Liver (tissue), 7 donors: ENCODE measurements at regions not wholly inside any gene's neighbourhood (a gene's known extent, or its start where the extent isn't known, plus 50 kb on each side); places are given as distances from the start of the nearest gene placed in this dataset.

ENCODE experiments used
- DNase-seq: peaks from one replicate; pipeline ENCODE4 v3.0.0-alpha.2; 2017; ENCODE audit warnings: low spot score
- H3K27ac ChIP-seq, 2 donors: one replicate each; pipeline ENCODE4 v1.7.0; 2013; ENCODE audit warnings: inconsistent platforms in 2 of 2, low read length in 2 of 2, control low read depth in 1 of 2, low read depth in 1 of 2, mild to moderate bottlenecking in 1 of 2
- H3K27me3 ChIP-seq, 4 donors: one replicate each; pipeline versions ENCODE4 v1.6.1 to v1.7.0; 2013; ENCODE audit warnings: low read length in 3 of 4, inconsistent platforms in 1 of 4, mild to moderate bottlenecking in 1 of 4, moderate library complexity in 1 of 4; ENCODE audit not compliant: control insufficient read depth in 4 of 4, insufficient read depth in 4 of 4
- H3K36me3 ChIP-seq, 4 donors: one replicate each; pipeline versions ENCODE4 v1.6.1 to v1.7.0; 2013; ENCODE audit warnings: low read length in 3 of 4, mild to moderate bottlenecking in 3 of 4, low read depth in 1 of 4, moderate library complexity in 1 of 4; ENCODE audit not compliant: control insufficient read depth in 4 of 4, insufficient read depth in 3 of 4
- H3K4me1 ChIP-seq, 4 donors: one replicate each; pipeline versions ENCODE4 v1.6.1 to v1.7.0; 2013; ENCODE audit warnings: low read length in 3 of 4, mild to moderate bottlenecking in 3 of 4, moderate library complexity in 1 of 4; ENCODE audit not compliant: control insufficient read depth in 4 of 4, insufficient read depth in 4 of 4
- H3K4me3 ChIP-seq, 3 donors: one replicate each; pipeline versions ENCODE4 v1.6.1 to v1.7.0; 2013; ENCODE audit warnings: low read length in 3 of 3, control low read depth in 1 of 3, low read depth in 1 of 3, mild to moderate bottlenecking in 1 of 3
- H3K9ac ChIP-seq, 2 donors: one replicate each; pipeline ENCODE4 v1.7.0; 2013; ENCODE audit warnings: low read length in 2 of 2, mild to moderate bottlenecking in 2 of 2, moderate library complexity in 2 of 2, control low read depth in 1 of 2, low read depth in 1 of 2
- H3K9me3 ChIP-seq, 4 donors: one replicate each; pipeline versions ENCODE4 v1.6.1 to v1.7.0; 2013; ENCODE audit warnings: low read length in 3 of 4; ENCODE audit not compliant: control insufficient read depth in 4 of 4
- FOXA2 ChIP-seq: IDR thresholded peaks from 2 replicates; pipeline ENCODE4 v1.6.1; 2016; ENCODE audit warnings: antibody characterized with exemption
- HNF4A ChIP-seq, 2 donors: conservative IDR thresholded peaks; 2 replicates each; pipeline ENCODE4 v1.6.1; 2016; ENCODE audit warnings: antibody characterized with exemption in 2 of 2, mild to moderate bottlenecking in 2 of 2
- HNF4G ChIP-seq: IDR thresholded peaks from 2 replicates; pipeline ENCODE4 v1.6.1; 2016; ENCODE audit warnings: antibody characterized with exemption
- JUND ChIP-seq, 2 donors: IDR thresholded peaks; 2 replicates each; pipeline ENCODE4 v1.6.1; 2016; ENCODE audit warnings: antibody characterized with exemption in 2 of 2
- RXRA ChIP-seq, 2 donors: IDR thresholded peaks; 2 replicates each; pipeline ENCODE4 v1.6.1; 2017 to 2018; ENCODE audit warnings: antibody characterized with exemption in 2 of 2, mild to moderate bottlenecking in 1 of 2
- SP1 ChIP-seq: IDR thresholded peaks from 2 replicates; pipeline ENCODE4 v1.6.1; 2018; ENCODE audit warnings: antibody characterized with exemption, mild to moderate bottlenecking
- TAF1 ChIP-seq: conservative IDR thresholded peaks from 2 replicates; pipeline ENCODE4 v1.6.1; 2016; ENCODE audit warnings: antibody characterized with exemption, mild to moderate bottlenecking
- YY1 ChIP-seq: IDR thresholded peaks from 2 replicates; pipeline ENCODE4 v1.6.1; 2016; ENCODE audit warnings: antibody characterized with exemption, mild to moderate bottlenecking
- WGBS: extraction: QIAGEN DNeasy Blood & Tissue Kit; methylation state at CpG from one replicate; pipeline ENCODE4 v1.1.7; 2013; 5-methylcytosine and 5-hydroxymethylcytosine counted together
- TF ChIP-seq, protein P1 (sequence below): IDR thresholded peaks from 2 replicates; pipeline ENCODE4 v1.6.1; 2016; ENCODE audit warnings: antibody characterized with exemption
- TF ChIP-seq, protein P2 (sequence below): IDR thresholded peaks from 2 replicates; pipeline ENCODE4 v1.6.1; 2016; ENCODE audit warnings: antibody characterized with exemption
- TF ChIP-seq, protein P3 (sequence below): IDR thresholded peaks from 2 replicates; pipeline ENCODE4 v1.6.1; 2016; ENCODE audit warnings: antibody characterized with exemption
- TF ChIP-seq, protein P4 (sequence below): IDR thresholded peaks from 2 replicates; pipeline ENCODE4 v1.6.1; 2016; ENCODE audit warnings: antibody characterized with exemption, mild to moderate bottlenecking
- donor health status: healthy.
- donor health status: healthy.
- donor health status: healthy.
- donor health status: healthy.

DNA sequence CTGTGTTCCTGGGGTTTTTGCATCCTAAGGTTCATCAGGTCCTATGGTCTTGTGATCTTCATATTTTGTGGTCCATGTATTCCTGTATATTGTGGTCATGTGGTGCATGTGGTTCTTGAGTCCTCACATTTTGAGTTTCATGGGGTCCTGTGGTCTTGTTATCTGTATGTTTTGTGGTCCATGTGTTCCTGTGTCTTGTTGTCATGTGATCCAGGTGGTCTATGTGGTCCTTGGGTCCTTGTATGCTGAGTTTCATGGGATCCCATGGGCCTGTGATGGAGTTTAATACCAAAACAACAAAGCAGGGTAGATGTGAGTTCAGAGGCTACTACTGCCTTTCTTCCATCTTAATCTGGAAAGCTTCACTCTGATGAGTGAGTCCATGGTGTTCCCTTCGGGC, 166.4 kb downstream of the TMEM18 start:
- TF ChIP-seq, protein P1, sequence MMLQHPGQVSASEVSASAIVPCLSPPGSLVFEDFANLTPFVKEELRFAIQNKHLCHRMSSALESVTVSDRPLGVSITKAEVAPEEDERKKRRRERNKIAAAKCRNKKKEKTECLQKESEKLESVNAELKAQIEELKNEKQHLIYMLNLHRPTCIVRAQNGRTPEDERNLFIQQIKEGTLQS = no peak
- TF ChIP-seq JUND (IDR thresholded peaks at IDR 0.05) = no peak
- no peak for TF ChIP-seq RXRA (IDR thresholded peaks at IDR 0.05)
- no peak for TF ChIP-seq YY1
- TF ChIP-seq FOXA2 = no peak
- TF ChIP-seq HNF4A (conservative IDR thresholded peaks at IDR 0.05) = no peak
- TF ChIP-seq SP1 = no peak
- no peak for TF ChIP-seq TAF1
- TF ChIP-seq, protein P2, sequence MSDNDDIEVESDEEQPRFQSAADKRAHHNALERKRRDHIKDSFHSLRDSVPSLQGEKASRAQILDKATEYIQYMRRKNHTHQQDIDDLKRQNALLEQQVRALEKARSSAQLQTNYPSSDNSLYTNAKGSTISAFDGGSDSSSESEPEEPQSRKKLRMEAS = no peak
- no peak for TF ChIP-seq HNF4G
- Histone ChIP-seq H3K9me3 (no peaks in the 10 kb centered on the region), H3K27me3 (peaks cover 0 to 3% (median 0%) of the 10 kb centered on the region in 4 donors), H3K9ac (no peak overlapping the region), H3K36me3 (no peaks in the 10 kb centered on the region), H3K4me1 (no peaks in the 10 kb centered on the region), H3K4me3 (no peak overlapping the region), H3K27ac (no peak overlapping the region)
- DNase-seq = no peak
- WGBS = 63% methylated on average over 1 of the region's 1 CpG

DNA sequence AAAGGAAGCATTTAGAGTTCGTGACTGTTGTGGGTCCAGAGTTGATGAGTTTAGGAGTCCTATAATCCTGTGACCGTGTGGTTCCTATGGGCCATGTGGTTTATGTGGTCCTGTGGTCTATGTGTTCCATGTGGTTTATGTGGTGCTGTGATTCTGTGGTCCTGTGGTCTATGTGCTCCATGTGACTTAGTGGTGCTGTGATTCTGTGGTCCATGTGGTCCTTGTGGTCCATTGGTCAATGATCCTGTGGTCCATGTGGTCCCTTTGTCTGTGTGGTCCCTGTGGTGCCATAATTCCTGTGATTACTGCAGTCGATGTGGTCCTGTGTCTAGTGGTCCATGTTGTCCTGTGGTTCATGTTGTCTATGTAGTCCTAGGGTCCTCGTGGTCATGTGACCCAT, 167.3 kb downstream of the TMEM18 start:
- H3K36me3 ChIP-seq = no peaks in the 10 kb centered on the region
- TF ChIP-seq, protein P3, sequence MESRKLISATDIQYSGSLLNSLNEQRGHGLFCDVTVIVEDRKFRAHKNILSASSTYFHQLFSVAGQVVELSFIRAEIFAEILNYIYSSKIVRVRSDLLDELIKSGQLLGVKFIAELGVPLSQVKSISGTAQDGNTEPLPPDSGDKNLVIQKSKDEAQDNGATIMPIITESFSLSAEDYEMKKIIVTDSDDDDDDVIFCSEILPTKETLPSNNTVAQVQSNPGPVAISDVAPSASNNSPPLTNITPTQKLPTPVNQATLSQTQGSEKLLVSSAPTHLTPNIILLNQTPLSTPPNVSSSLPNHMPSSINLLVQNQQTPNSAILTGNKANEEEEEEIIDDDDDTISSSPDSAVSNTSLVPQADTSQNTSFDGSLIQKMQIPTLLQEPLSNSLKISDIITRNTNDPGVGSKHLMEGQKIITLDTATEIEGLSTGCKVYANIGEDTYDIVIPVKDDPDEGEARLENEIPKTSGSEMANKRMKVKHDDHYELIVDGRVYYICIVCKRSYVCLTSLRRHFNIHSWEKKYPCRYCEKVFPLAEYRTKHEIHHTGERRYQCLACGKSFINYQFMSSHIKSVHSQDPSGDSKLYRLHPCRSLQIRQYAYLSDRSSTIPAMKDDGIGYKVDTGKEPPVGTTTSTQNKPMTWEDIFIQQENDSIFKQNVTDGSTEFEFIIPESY = no peak
- no peak overlapping the region for H3K9ac ChIP-seq
- H3K27me3 ChIP-seq = peaks cover 0 to 3% (median 0%) of the 10 kb centered on the region in 4 donors
- WGBS = 68% methylated on average over 4 of the region's 4 CpGs
- no peak overlapping the region for H3K27ac ChIP-seq
- H3K9me3 ChIP-seq = no peaks in the 10 kb centered on the region
- H3K4me3 ChIP-seq = no peak overlapping the region
- DNase-seq = no peak
- H3K4me1 ChIP-seq = no peaks in the 10 kb centered on the region

DNA sequence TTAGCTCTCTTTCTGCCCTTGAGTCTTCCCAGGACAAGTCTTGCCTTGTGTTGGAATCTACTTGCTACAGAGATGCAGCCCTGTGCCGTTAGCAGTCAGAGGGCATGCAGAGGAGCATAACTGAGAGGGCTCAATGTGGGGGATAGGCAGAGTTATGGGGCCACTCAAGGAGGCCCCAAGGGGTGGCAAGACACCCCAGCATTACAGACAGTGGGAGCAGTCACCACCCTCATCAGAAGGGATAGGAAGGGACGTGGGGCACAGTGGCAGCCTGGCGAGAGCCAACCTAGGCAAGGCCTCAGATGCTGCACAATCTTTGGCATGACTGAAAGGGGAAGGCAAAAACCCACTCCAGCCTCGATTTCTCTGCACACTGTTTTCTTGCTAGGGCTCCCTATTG, 169.1 kb downstream of the TMEM18 start:
- Histone ChIP-seq H3K27ac (no peak overlapping the region), H3K4me3 (no peak overlapping the region), H3K27me3 (peaks cover 0 to 3% (median under 1%) of the 10 kb centered on the region in 4 donors), H3K4me1 (no peaks in the 10 kb centered on the region), H3K36me3 (no peaks in the 10 kb centered on the region), H3K9me3 (no peaks in the 10 kb centered on the region), H3K9ac (no peak overlapping the region)
- 78% methylated on average over 4 of the region's 4 CpGs for WGBS
- TF ChIP-seq, protein P4, sequence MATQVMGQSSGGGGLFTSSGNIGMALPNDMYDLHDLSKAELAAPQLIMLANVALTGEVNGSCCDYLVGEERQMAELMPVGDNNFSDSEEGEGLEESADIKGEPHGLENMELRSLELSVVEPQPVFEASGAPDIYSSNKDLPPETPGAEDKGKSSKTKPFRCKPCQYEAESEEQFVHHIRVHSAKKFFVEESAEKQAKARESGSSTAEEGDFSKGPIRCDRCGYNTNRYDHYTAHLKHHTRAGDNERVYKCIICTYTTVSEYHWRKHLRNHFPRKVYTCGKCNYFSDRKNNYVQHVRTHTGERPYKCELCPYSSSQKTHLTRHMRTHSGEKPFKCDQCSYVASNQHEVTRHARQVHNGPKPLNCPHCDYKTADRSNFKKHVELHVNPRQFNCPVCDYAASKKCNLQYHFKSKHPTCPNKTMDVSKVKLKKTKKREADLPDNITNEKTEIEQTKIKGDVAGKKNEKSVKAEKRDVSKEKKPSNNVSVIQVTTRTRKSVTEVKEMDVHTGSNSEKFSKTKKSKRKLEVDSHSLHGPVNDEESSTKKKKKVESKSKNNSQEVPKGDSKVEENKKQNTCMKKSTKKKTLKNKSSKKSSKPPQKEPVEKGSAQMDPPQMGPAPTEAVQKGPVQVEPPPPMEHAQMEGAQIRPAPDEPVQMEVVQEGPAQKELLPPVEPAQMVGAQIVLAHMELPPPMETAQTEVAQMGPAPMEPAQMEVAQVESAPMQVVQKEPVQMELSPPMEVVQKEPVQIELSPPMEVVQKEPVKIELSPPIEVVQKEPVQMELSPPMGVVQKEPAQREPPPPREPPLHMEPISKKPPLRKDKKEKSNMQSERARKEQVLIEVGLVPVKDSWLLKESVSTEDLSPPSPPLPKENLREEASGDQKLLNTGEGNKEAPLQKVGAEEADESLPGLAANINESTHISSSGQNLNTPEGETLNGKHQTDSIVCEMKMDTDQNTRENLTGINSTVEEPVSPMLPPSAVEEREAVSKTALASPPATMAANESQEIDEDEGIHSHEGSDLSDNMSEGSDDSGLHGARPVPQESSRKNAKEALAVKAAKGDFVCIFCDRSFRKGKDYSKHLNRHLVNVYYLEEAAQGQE = no peak
- no peak for TF ChIP-seq FOXA2
- no peak for DNase-seq
